ENCODE measurements at regions not wholly inside any gene's neighbourhood (a gene's known extent, or its start where the extent isn't known, plus 50 kb on each side); places are given as distances from the start of the nearest gene placed in this dataset.

DNA sequence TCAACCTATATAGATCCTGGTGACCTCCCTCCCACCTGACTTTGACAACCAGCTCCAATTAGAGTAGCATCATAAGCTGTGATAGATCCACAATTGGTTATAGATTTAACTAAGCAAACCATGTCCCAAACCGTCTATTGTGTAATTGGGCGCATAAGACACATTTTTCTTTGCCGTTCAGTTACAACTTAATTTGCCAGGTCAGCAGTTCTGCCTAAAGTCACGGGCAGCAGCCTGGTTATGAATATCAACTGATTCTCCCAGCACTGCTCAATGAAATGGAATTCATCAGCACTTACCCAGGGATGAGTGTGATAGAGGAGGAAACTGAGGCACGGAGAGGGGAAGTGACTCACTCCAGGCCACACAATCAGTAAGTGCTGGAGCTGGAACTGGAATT is 73.4 kb downstream of the KLHDC7A start:
- POLR2A ChIA-PET = no interaction called here
- TF ChIP-seq, protein P1, sequence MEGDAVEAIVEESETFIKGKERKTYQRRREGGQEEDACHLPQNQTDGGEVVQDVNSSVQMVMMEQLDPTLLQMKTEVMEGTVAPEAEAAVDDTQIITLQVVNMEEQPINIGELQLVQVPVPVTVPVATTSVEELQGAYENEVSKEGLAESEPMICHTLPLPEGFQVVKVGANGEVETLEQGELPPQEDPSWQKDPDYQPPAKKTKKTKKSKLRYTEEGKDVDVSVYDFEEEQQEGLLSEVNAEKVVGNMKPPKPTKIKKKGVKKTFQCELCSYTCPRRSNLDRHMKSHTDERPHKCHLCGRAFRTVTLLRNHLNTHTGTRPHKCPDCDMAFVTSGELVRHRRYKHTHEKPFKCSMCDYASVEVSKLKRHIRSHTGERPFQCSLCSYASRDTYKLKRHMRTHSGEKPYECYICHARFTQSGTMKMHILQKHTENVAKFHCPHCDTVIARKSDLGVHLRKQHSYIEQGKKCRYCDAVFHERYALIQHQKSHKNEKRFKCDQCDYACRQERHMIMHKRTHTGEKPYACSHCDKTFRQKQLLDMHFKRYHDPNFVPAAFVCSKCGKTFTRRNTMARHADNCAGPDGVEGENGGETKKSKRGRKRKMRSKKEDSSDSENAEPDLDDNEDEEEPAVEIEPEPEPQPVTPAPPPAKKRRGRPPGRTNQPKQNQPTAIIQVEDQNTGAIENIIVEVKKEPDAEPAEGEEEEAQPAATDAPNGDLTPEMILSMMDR (IDR thresholded peaks at IDR 0.05; ENCODE audit: low read depth, low read length) = no peak
- CTCF ChIA-PET = no interaction called here
- H3K27ac ChIP-seq (ENCODE audit: low read depth, low read length) = no peak overlapping the region
- DNase-seq (ENCODE audit: low read depth, low spot score) = no peak
- peaks cover 10% of the 10 kb centered on the region for H3K27me3 ChIP-seq (ENCODE audit: control insufficient read depth, insufficient read depth, low read length)
- no peaks in the 10 kb centered on the region for H3K9me3 ChIP-seq (ENCODE audit: control insufficient read depth, insufficient read depth, low read length)
- H3K4me3 ChIP-seq (ENCODE audit: low read depth, low read length) = no peak overlapping the region

- TF ChIP-seq, protein P1 (IDR thresholded peaks at IDR 0.05; ENCODE audit: low read depth, low read length) = no peak
- no peak for DNase-seq (ENCODE audit: low read depth, low spot score)
- no peak overlapping the region for H3K27ac ChIP-seq (ENCODE audit: low read depth, low read length)
- no peaks in the 10 kb centered on the region for H3K9me3 ChIP-seq (ENCODE audit: control insufficient read depth, insufficient read depth, low read length)
- CTCF ChIA-PET = no interaction called here
- H3K4me3 ChIP-seq (ENCODE audit: low read depth, low read length) = no peak overlapping the region
- H3K27me3 ChIP-seq (ENCODE audit: control insufficient read depth, insufficient read depth, low read length) = peaks cover 10% of the 10 kb centered on the region
- POLR2A ChIA-PET = no interaction called here
These were observed 73.9 kb downstream of the KLHDC7A start for GRCh38 chr1:18554597-18554996.

DNA sequence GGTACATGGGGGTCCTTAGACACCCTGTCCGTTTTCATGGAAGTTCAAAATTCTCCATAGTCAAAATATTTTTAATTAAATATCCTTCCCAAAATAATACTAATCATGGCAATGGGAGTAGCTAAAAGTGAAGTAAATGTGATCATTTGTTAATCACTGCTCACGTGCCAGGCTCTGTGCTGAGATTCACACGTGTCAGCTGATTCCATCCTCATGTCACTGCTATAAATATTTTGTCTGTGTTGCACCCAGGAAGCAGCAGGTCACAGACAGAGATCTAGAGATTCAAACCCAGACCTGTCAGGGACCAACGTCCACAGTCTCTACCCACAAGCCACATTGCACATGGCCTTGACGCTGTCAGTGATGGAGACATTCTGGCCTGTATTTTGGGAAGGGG is 74.3 kb downstream of the KLHDC7A start:
- POLR2A ChIA-PET = no interaction called here

DNA sequence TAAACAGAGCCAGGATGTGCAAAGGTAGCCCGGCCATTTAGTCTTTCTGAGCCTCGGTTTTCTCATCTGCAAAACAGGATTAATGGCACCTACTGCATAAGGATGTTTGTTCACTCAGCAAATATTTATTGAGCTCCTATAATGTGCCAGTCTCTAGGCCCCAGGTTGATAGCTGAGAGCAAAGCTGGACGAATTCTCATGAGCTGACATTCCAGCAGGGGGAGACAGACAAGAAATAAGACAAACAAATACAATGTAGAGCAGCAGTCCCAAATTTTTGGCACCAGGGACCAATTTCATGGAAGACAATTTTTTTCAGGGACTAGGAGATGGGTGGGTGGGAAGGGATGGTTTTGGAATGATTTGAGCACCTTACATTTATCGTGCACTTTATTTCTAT is 74.3 kb upstream of the PAX7 start:
- CTCF ChIA-PET = interaction anchor here (0.5 to 2.0 kb wide), 4 partner anchors 9 to 318 kb away, joined by 3 to 10 read pairs (median 4); no protein-coding TSS in a partner anchor

More for the DNA sequence above, 74.3 kb downstream of the KLHDC7A start:
- CTCF ChIA-PET = interaction anchor here (2.0 kb wide), 1 partner anchor 21 kb away, joined by 10 read pairs; no protein-coding TSS in a partner anchor
- DNase-seq (ENCODE audit: low read depth, low spot score) = no peak
- Histone ChIP-seq H3K27me3 (ENCODE audit: control insufficient read depth, insufficient read depth, low read length) (peaks cover 10% of the 10 kb centered on the region), H3K9me3 (ENCODE audit: control insufficient read depth, insufficient read depth, low read length) (no peaks in the 10 kb centered on the region), H3K4me3 (ENCODE audit: low read depth, low read length) (no peak overlapping the region), H3K27ac (ENCODE audit: low read depth, low read length) (no peak overlapping the region)
- TF ChIP-seq, protein P1 (IDR thresholded peaks at IDR 0.05; ENCODE audit: low read depth, low read length) = no peak

DNA sequence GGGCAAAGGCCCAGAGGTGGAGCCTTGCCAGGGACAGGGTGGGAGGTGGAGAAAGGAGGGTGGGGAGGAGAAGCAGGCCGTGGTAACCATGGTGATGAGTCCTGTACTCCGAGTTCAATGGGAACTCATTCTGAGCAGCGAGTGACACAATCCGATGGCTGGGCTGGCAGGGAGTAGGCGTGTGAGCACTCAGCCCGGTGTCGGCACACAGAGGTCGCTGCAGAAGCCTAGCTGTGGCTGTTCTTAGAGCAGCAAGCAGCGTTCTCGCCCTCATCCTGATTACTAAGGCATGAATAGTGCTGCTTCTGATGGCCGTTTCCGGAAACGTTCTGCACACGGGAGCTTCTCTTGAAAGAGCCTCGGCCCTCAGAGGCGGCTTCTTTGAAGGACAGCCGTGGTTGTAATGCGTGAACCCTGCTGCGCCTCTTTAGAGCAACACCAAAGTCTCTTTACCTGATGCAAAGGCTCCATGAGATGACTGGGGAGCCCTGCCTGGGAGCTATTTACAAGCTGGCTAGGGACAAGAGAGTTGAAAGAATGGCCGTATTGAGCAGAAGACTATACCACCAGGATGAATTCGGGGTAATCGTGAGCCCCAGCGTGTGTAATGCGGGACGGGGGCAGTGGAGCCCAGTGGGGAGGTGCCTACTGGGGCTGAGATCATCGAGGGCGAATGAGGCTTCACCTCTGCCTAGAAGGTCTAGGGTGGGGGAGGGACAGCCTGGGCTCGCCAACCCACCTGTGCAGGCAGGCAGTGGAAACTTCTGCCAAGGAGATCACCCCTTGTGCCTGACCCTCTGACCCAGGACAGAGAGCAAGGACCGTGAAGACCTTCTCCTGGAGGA is 72.8 kb upstream of the PAX7 start:
- CTCF ChIA-PET = no interaction called here
- H3K27me3 ChIP-seq (ENCODE audit: control insufficient read depth, insufficient read depth, low read length) = peaks cover 10% of the 10 kb centered on the region
- TF ChIP-seq, protein P1 (IDR thresholded peaks at IDR 0.05; ENCODE audit: low read depth, low read length) = no peak
- no peak overlapping the region for H3K27ac ChIP-seq (ENCODE audit: low read depth, low read length)
- POLR2A ChIA-PET = no interaction called here
- no peak overlapping the region for H3K4me3 ChIP-seq (ENCODE audit: low read depth, low read length)
- no peaks in the 10 kb centered on the region for H3K9me3 ChIP-seq (ENCODE audit: control insufficient read depth, insufficient read depth, low read length)
- no peak for DNase-seq (ENCODE audit: low read depth, low spot score)

More for the DNA sequence above, 74.3 kb upstream of the PAX7 start:
- peaks cover 10% of the 10 kb centered on the region for H3K27me3 ChIP-seq (ENCODE audit: control insufficient read depth, insufficient read depth, low read length)
- DNase-seq (ENCODE audit: low read depth, low spot score) = no peak
- POLR2A ChIA-PET = no interaction called here
- H3K9me3 ChIP-seq (ENCODE audit: control insufficient read depth, insufficient read depth, low read length) = no peaks in the 10 kb centered on the region
- H3K27ac ChIP-seq (ENCODE audit: low read depth, low read length) = no peak overlapping the region
- TF ChIP-seq, protein P1 (IDR thresholded peaks at IDR 0.05; ENCODE audit: low read depth, low read length) = peak; percentile 49
- no peak overlapping the region for H3K4me3 ChIP-seq (ENCODE audit: low read depth, low read length)

Data from AG04450 (cell line).